ENCODE measurements at regions not wholly inside any gene's neighbourhood (a gene's known extent, or its start where the extent isn't known, plus 50 kb on each side); places are given as distances from the start of the nearest gene placed in this dataset.

GRCh38 chr1:115141145-115141454 is 51.8 kb upstream of the TSPAN2 start:
- H3K14ac ChIP-seq (ENCODE audit: insufficient read length): no peak overlapping the region
- no peak overlapping the region for H2BK120ac ChIP-seq (replicated peaks; ENCODE audit: low read depth, low read length)
- no peaks in the 10 kb centered on the region for H4K20me1 ChIP-seq (replicated peaks in 1 of 2; ENCODE audit: control insufficient read depth in 1 of 2, insufficient read depth in 2 of 2, low read length in 2 of 2)
- no peaks in the 10 kb centered on the region for H3K36me3 ChIP-seq (ENCODE audit: control insufficient read depth in 2 of 4, insufficient read depth in 4 of 4, low read length in 3 of 4)
- H3K4ac ChIP-seq (replicated peaks; ENCODE audit: insufficient read length, low read depth, low read length): no peak overlapping the region
- H3K18ac ChIP-seq (ENCODE audit: extremely low read depth, low read length): no peak overlapping the region
- H3K4me1 ChIP-seq (replicated peaks in 1 of 4; ENCODE audit: control insufficient read depth in 3 of 4, insufficient read depth in 4 of 4, low read length in 3 of 4): peaks cover 0 to 2% (median 0%) of the 10 kb centered on the region in 4 experiments; a peak in 2 of 7 replicates
- H3K79me1 ChIP-seq (ENCODE audit: low read depth, low read length): no peaks in the 10 kb centered on the region
- H4K5ac ChIP-seq (ENCODE audit: insufficient read length, low read depth, low read length): no peak overlapping the region
- no peak overlapping the region for H3K56ac ChIP-seq (replicated peaks; ENCODE audit: insufficient read length, low read depth, low read length)
- H2BK20ac ChIP-seq (ENCODE audit: low read length): no peak overlapping the region
- CTCF ChIA-PET (ENCODE audit: partially characterized antibody): interaction anchor here (0.6 to 8.7 kb wide), 14 partner anchors 9 to 624 kb away, joined by 3 to 125 read pairs (median 6); no protein-coding TSS in a partner anchor
- H3K23me2 ChIP-seq (ENCODE audit: low read depth, low read length): no peaks in the 10 kb centered on the region; the same call in 1 of the 2 replicates
- no peaks in the 10 kb centered on the region for H3K9me3 ChIP-seq (ENCODE audit: insufficient read depth in 2 of 2, low read depth in 1 of 2, low read length in 1 of 2)
- H4K91ac ChIP-seq (replicated peaks; ENCODE audit: insufficient read length, low read length): no peak overlapping the region
- H2BK12ac ChIP-seq (ENCODE audit: low read depth, low read length): no peak overlapping the region
- H3K9ac ChIP-seq (replicated peaks in 1 of 4; ENCODE audit: extremely low read depth in 1 of 4, low read depth in 3 of 4, low read length in 3 of 4): no peak overlapping the region
- no peak overlapping the region for H3K4me2 ChIP-seq (ENCODE audit: insufficient read depth in 1 of 2, low read depth in 2 of 2, low read length in 2 of 2)
- H2AK5ac ChIP-seq (ENCODE audit: low read depth, low read length): no peak overlapping the region
- POLR2A ChIA-PET (ENCODE audit: partially characterized antibody): interaction anchor here (1.0 kb wide), 1 partner anchor 328 kb away, joined by 3 read pairs; no protein-coding TSS in a partner anchor
- no peak overlapping the region for H3K23ac ChIP-seq (ENCODE audit: insufficient read length)
- no peaks in the 10 kb centered on the region for H3K27me3 ChIP-seq (replicated peaks in 1 of 4; ENCODE audit: control insufficient read depth in 3 of 4, extremely low read depth in 1 of 4, insufficient read depth in 3 of 4, low read length in 3 of 4)
- no peak overlapping the region for H2BK5ac ChIP-seq (ENCODE audit: low read depth, low read length)
- no peak overlapping the region for H2AFZ ChIP-seq (ENCODE audit: low read length)
- FAIRE-seq (no peak), DNase-seq (ENCODE audit: low read depth in 1 of 2, low spot score in 2 of 2) (no peak)
- H4K8ac ChIP-seq (ENCODE audit: extremely low read depth, insufficient read depth, low read length): no peak overlapping the region
- H2BK15ac ChIP-seq (ENCODE audit: low read length): no peak overlapping the region
- H3K79me2 ChIP-seq (ENCODE audit: control insufficient read depth in 1 of 2, insufficient read depth in 2 of 2, low read length in 2 of 2): no peaks in the 10 kb centered on the region
- H3K27ac ChIP-seq (ENCODE audit: low read depth, low read length): no peak overlapping the region
- no peak overlapping the region for H3K4me3 ChIP-seq (ENCODE audit: extremely low read depth in 1 of 4, insufficient read depth in 2 of 4, low read depth in 3 of 4, low read length in 4 of 4)
- TF ChIP-seq CREB1 (IDR thresholded peaks at IDR 0.05): no peak
- no peak for TF ChIP-seq TAF1 (IDR thresholded peaks at IDR 0.05; ENCODE audit: low read depth, low read length)

Data from H1 (cell line).